AG04449 (cell line): ENCODE measurements at regions not wholly inside any gene's neighbourhood (a gene's known extent, or its start where the extent isn't known, plus 50 kb on each side); places are given as distances from the start of the nearest gene placed in this dataset.

Experiments used
- CTCF ChIA-PET: fragments of 350-600 bp; formaldehyde crosslinking; extraction: SDS; loops from one replicate; lab custom pipeline; 2021; ENCODE audit warnings: antibody characterized with exemption; lab: Yijun Ruan, JAX
- POLR2A ChIA-PET: fragments of 400-600, 350-600 bp; formaldehyde crosslinking; extraction: SDS; loops from one replicate; lab custom pipeline; 2020; ENCODE audit warnings: antibody characterized with exemption, inconsistent platforms; lab: Yijun Ruan, JAX
- DNase-seq: peaks from one replicate; pipeline ENCODE4 v3.0.0-alpha.2; 2010; ENCODE audit warnings: low read depth, low spot score
- H3K4me3 ChIP-seq: 2 replicates; pipeline ENCODE4 v1.5.1; 2011; ENCODE audit warnings: low read depth, mild to moderate bottlenecking, control low read depth, low read length
- TF ChIP-seq, protein P1 (sequence below): IDR thresholded peaks from one replicate; pipeline ENCODE4 v1.5.1; 2011; ENCODE audit warnings: mild to moderate bottlenecking, moderate library complexity, low read length, control low read depth, inconsistent platforms; ENCODE audit not compliant: insufficient read depth; ENCODE audit errors: missing control alignments

DNA sequence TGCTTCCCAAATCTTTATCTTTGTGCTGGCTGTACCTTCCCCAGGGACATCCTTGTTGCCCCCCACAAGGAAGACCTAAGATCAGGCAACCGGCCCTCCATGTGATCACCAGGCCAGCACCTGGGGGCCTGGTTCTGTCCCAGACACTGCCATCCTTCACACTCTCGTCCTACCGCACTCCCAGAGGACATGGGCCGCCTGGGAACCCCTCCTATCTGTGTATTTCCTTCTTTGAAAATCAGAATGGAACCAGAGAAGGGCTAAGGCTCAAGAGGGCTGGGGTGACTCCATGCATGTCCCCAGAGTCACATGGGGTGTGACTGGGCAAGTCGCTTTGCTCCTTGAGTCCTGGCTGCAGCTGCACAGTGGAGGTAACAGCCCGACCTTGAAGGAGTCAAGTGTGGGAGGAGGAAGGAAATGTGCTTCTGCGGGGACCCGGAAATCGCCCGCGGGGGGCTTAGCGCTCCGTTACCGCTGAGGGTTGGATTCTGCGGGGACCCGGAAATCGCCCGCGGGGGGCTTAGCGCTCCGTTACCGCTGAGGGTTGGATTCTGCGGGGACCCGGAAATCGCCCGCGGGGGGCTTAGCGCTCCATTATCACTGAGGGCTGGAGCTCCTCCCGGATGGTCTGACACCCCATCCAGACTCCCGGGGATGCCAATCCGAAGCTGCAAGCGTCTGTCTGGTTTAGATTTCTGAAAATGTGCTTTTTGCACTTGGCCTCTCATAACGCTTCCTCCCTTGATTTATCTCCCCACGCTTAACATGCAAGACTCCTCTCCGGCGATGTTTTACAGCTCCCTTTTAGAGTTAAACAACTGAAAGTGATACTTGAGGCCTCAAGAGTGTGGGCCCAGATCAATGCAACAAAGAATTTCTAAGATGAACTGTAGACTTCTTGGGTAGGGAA, 278.9 kb downstream of the NPHP4 start:
- CTCF ChIA-PET = no interaction called here
- TF ChIP-seq, protein P1, sequence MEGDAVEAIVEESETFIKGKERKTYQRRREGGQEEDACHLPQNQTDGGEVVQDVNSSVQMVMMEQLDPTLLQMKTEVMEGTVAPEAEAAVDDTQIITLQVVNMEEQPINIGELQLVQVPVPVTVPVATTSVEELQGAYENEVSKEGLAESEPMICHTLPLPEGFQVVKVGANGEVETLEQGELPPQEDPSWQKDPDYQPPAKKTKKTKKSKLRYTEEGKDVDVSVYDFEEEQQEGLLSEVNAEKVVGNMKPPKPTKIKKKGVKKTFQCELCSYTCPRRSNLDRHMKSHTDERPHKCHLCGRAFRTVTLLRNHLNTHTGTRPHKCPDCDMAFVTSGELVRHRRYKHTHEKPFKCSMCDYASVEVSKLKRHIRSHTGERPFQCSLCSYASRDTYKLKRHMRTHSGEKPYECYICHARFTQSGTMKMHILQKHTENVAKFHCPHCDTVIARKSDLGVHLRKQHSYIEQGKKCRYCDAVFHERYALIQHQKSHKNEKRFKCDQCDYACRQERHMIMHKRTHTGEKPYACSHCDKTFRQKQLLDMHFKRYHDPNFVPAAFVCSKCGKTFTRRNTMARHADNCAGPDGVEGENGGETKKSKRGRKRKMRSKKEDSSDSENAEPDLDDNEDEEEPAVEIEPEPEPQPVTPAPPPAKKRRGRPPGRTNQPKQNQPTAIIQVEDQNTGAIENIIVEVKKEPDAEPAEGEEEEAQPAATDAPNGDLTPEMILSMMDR = no peak
- no peak overlapping the region for H3K4me3 ChIP-seq
- POLR2A ChIA-PET = no interaction called here
- no peak for DNase-seq

DNA sequence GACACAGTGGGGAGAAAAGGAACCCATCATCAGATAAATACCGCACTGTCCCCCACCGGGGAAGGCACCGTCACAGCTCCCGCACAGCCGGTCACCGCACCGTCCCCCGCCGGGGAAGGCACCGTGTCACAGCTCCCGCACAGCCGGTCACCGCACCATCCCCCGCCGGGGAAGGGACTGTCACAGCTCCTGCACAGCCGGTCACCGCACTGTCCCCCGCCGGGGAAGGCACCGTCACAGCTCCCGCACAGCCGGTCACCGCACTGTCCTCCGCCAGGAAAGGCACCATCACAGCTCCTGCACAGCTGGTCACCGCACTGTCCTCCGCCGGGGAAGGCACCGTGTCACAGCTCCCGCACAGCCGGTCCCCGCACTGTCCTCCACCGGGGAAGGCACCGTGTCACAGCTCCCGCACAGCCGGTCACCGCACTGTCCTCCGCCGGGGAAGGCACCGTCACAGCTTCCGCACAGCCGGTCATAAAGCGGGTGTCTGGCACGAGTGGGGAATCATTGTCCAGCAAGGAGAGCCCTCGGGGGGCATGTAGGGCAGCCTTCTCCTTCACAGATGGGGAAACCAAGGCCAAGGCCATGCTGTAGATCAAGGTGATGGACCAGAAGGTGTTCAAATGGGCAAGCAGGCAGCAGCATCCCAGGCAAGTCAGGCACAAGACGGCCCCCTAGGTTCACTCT, 280.1 kb downstream of the NPHP4 start:
- TF ChIP-seq, protein P1 = no peak
- POLR2A ChIA-PET = no interaction called here
- no peak overlapping the region for H3K4me3 ChIP-seq
- CTCF ChIA-PET = no interaction called here
- no peak for DNase-seq

DNA sequence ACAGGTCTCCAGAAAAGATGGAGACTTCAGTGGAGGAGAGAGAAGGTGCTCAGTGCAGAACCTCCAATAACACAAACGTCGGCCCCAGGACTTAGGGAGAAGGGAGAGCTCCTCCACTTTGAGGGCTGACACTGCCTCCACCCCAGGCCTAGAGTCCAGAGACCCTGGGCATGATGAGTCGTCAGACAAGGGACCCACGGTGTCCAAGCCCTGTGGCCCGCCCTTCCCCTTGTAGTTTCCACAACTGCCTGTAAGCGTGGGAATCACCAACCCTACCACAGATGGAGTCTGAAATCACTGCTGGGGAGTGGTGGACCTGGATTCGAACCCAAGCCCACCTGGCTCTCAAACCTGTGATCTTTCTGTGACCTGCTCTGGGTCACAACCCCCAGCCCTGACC, 281.1 kb downstream of the NPHP4 start:
- DNase-seq = no peak
- no peak overlapping the region for H3K4me3 ChIP-seq
- POLR2A ChIA-PET = no interaction called here
- TF ChIP-seq, protein P1 = no peak
- CTCF ChIA-PET = no interaction called here

DNA sequence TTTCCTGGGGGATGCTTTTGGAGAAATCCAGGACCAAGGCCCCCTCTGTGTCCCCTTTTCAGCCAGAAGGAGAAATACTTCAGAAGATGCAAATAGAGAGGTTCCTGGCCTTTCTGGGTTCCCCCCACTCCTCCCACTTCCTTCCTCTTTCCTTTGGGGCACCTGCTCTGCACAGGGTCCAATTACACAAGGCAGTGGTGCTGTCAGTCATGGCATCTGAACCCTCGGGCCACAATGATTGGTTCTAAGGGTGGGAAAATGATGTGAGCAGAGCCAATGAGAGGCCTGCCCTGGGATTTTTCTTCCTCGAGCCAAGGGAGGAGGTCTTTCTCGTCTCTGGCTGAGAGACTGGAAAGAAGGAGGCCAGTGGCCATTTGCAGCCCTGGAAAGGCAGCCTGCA, 282.2 kb downstream of the NPHP4 start:
- no peak for DNase-seq
- ChIA-PET CTCF (no interaction called here), POLR2A (no interaction called here)
- TF ChIP-seq, protein P1 = no peak
- H3K4me3 ChIP-seq = no peak overlapping the region

DNA sequence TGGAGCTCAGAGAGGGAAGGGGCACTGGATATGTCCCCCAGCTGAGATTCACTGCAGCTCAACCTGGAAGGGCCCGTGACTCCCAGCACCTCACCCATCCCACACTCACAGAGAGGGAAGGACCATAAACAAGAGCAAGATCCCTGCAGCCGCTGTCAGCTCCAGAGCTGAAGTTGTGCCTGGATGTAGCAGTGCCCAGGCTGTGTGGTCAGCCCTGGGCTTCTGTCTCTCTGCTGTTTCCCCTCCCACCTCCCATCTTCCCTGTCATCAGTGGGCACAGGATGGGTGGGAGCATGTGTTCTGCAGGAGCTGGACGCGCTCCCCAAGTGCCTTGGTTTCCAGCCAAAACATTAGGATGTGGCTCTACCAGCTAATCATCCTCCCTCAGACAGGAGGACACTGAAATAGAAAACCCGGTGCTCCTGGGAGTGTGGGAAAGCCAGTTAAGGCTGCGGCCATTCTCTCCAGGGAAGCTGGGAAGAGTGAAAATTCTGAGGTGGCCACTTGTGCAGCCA, 282.7 kb downstream of the NPHP4 start:
- no peak for DNase-seq
- no peak overlapping the region for H3K4me3 ChIP-seq
- POLR2A ChIA-PET = no interaction called here
- CTCF ChIA-PET = no interaction called here
- TF ChIP-seq, protein P1 = no peak
